NCI-H1092 (cell line): ENCODE measurements at regions not wholly inside any gene's neighbourhood (a gene's known extent, or its start where the extent isn't known, plus 50 kb on each side); places are given as distances from the start of the nearest gene placed in this dataset.
"Not testable (repeated sequence)": the region's sequence is repeated elsewhere in the genome, so short reads cannot be mapped to it uniquely, and the experiment has no call there.

Experiments used
- DNase-seq: peaks from one replicate; lab custom pipeline; 2025; lab: John Stamatoyannopoulos, UW

DNA sequence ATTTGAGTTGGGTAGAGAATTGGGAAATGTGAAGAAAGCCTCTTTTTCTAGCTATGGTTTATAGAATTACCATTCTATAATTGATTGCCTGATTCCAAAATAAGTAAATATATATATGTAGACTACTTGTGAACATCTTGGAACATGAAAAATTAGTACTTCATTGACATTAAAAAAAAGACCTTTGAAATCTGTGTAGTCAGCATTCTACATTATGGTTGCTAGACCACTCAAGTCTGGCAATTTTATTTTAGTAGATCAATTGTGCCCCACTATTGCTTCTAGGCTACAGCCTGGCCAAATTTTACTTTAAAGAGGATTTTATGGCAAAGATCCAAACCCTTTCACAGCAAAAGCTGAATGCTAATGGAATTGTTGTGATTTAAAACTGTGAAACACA, 279.8 kb downstream of the IKZF2 start:
- no peak for DNase-seq

DNA sequence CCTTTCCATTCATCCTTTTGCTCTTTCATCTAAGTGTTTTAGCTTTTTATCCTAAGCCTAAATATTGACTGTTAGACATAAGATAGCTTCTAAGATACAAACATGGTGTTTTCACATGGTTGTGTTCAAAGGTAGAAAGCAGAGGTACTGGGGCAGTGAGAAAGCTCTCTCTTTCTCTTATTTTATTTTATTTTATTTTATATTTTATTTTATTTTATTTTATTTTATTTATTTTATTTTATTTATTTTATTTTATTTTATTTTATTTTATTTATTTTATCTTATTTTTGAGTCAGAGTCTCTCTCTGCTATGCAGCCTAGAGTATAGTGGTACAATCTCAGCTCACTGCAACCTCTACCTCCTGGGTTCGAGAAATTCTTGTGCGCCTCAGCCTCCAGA, 287.2 kb downstream of the IKZF2 start:
- no peak for DNase-seq

DNA sequence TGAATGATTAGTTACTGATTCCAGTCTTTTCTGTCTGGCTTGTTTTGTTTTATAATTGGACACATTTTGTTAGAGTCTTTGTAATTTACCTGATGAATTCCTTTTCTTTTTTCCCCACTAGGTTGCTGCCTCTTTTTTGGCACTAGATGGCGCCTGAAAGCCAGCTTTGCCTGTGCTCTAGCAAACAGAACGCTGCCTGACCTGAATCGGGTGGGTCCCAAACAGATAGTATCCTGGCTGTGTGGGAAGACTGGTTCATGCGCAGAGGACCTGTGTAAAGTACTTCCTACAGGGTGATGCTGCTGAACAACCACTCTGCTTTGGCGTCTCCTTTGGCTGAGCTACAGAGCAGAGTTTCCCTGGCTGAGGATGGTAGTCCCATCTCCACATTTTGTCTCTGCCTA, 288.2 kb downstream of the IKZF2 start:
- DNase-seq = no peak

DNA sequence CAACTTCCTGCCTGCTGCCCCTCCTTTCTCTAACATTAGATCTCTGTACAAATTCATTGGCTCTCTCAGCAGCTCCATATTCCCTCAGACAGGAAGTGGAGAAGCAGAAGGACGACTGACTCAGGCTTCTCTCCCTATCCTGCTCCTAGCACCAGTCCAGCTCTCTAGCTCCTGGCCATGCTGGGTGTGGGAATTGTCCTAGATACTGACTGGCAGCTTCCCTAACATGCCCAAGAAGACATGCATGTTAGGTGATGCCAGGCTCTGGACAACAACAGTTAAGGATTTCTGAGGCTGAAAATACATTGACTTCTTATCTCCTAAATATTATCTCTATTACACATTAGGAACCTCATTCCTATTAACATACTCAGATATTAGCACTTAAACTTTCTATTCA, 292.9 kb downstream of the IKZF2 start:
- DNase-seq = no peak

DNA sequence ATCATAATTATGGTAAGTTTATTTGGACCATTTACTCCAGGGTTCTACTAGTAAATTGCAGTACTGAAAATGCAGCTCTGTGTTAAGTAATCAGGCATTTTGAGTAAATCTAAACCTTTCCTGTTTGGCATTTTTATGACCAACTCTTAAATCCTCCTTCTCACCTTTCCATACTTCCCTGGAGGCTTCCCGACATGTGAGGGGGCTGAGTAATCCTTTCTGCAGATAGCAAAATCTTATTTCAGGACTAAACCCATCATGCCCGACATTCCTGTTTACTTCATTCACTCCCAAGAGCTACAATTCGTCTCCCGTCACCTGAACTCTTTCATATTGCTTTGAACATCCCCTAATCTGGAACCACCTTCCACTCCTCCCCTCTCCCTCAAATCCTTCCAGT, 296.6 kb downstream of the IKZF2 start:
- no peak for DNase-seq

DNA sequence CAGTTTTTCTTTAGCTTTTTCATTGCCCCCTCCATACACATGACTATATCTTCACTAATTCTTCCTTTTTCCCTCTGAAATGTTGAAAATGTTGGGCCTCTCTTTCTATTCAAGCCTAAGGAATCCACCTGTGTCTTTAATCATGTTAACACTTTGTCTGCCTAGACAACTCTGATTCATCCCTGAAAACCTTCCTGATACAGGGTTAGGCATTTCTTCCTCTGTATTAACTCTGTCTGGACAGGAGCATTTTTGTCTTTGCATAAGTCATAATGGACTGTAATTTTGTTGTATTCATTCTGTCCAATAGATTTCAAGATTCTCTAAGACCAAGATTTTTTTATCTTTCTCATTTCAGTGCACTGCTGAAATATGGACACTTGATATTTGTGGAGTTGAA, 297.3 kb downstream of the IKZF2 start:
- no peak for DNase-seq

DNA sequence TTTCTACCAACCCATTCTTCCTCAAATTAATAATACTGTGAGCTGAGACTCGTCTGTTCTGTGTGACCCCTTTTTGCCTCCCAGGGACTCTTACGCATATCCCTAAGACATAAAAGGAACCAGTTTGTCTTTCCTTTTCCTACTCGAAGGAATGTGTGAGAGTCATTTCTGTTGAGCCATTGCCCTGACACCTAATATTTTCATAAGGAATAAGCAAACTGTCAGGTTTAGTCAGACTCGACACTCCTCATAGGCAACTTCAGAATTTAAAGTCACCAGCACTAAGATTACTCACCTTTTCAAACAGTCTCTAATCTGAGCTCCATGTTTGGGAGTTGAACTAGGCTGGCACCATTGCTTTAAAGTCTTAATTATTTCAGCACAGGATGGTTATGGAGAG, 305.5 kb downstream of the IKZF2 start:
- DNase-seq = no peak

DNA sequence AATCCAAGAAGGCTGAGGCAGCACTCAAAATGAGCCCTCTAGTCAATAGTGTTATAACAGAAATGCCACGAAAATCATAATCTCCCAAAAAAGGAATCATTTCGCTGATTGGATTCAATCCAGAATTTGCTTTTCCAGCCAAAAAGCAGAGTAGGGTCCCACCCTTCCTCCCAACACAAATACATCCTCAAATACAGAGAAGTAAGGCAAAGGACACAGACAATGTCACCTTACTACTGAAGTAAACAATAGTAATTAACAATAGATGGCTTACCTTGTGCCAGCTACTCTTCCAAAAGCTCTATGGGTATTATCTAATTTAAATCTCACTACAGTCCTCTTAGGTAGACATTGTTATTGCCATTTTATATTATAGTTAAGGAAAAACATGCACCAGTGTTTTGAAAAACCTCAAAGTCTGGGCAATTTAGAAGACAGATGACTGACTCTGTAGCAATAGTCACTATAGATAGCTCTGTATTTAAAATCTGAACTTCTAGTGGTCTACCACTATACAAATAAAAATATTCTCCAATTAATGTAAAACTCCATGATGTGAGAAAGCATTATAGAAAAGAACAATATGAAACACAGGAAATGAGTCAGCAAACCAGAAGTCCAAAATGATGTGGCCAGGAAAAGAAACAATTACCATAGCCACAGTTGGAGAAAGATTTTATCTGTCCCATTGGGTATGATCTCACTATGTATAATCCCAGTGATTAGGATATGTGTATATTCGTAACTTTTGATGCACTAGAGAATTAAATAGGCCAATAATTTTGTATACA, 305.0 kb upstream of the ERBB4 start:
- DNase-seq = no peak

DNA sequence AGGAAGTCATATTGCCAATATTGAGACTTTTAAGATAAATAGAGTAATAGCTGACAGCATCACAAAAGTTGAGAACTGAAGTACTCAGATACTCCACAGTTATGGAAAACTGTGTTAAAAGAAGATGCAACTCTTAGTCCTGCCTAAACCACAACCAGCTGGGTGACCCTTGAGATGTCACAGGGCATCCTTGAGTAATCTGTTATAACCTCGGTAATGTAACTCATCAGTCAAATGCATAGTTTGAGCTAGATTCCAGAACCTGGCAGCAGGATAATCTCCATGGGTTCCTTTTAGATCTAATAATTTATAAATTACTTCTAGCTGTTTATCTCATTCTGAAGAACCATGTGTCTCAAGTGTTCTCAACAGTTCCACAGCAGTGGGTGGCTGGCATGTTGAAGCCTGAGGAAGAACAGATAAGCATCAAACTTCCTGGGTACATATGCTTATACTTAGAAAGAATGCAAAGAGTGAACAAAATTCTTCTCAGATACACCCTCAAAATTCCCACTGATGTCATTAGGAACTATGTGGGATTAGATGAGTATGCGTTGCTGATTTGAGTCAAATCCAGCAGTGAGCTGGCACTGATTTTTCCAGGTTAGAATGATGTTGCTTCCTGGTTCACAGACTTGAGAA, 304.1 kb upstream of the ERBB4 start:
- DNase-seq = no peak

DNA sequence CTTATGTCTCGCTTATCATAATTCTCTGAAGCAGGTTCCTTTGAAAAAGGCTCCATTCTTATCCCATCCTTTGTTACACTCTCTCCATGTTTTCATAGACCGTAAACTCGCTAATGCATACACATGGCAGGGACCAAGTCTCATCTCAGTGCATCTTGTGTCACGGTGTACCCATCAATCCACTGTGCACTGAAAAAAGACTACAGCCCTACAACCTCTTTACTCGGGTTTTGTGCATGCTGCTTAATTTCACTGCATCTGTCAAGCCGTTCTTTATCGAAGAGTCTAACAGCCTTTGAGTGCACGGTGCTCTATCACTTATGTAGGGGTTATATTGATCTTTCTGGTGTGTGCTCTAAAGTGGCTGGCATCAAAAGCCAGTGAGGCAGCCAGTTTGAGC, 302.9 kb upstream of the ERBB4 start:
- no peak for DNase-seq

DNA sequence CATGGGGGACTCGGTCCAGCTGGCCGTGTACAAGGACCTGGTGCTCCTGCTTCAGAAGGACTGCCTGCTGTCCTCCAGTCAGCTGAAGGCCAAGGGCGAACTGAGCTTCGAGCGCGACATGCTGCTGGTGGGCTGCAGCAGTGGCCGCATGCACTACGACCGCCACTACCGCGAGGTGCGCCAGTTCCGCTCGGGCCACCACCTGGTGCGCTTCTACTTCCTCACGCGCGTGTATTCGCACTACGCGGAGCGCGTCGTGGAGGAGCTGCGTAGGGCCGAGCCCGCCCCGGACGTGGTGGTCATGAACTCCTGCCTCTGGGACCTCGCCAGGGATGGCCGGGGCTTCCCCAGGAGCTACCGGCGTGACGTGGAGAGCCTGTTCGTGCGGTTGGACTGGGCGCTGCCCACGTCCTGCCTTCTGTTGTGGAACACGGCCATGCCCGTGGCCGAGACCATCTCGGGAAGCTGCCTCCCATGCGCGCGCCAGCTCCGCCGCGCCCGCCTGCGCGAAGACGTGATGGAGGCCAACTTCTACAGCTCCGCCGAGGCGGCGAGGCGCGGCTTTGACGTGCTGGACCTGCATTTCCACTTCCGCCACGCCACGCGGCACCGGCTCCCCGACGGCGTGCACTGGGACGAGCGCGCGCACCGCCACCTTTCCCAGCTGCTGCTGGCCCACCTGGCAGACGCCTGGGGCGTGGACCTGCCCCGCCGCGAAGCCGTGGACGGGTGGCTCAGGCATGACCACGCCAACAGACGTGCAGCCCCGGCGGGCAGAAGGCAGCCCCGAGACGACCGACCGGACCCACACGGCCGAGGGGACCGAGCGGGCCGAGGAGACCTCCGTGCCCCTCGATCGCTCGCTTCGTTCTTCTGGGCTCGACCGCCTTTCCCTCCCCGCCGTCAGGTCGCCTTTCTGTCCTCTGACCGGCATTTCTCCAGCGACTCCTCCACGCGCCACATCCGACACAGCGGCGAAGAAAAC, 293.9 kb upstream of the ERBB4 start:
- DNase-seq = no peak

DNA sequence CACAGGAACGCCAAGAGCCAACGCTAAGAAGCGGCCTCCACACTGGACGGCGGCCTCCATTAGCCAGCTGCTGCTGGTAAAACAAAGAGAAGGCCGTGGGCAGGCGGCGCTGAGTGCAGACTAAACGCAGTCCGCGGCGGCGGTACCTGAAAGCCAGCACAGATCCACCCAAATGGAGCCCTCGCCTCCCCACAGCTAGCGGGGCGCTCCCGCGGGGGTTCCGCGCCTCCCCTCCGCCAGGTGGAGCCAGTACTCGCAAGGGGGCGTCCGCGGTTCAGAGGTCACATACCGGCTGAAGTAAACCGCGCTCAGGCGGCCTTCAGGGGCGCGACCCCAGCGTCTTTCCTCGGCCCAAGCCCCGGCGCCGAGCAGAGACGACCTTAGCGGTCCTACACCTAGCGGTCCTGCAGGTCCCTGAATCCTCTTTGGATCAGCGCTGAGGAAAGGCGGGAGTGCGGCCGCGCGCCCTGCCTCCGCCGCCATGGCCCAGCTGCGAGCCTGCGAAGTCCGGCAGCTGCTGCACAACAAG, 293.1 kb upstream of the ERBB4 start:
- no peak for DNase-seq

DNA sequence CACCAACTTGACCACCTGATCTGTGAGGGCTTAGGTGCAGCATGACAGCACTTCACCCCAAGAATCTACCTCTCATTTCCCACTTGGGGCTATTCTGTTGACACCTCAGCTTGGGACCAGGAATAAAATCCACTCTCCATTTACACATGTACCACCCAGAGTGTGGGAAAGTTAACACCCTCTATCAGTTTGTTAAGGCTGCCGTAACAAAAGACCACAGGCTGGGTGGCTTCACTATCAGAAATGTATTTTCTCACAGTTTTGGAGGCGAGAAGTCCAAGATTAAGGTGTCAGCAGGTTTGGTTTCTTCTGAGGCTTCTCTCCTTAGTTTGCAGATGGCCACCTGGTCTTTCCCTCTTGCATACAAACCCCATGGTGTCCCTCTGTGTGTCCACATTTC, 277.7 kb upstream of the ERBB4 start:
- DNase-seq = no peak

DNA sequence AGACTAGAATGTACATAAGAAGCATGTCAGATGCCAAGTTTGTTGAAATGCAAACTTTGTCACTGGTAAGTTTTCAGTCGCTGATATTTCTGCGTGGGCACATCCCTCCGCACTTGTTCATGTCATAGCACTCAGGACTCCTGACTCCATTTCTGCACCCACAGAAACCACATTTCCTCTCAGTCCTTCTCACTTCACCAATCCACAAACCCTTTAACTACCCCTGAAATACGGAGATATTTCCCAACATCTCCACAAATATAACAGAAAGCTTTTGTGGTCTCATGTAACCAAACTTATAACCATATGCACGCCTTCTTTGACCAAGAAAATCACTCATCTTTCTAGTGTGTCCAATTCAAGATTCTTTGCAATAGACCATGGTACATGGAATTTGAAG, 276.9 kb upstream of the ERBB4 start:
- no peak for DNase-seq

DNA sequence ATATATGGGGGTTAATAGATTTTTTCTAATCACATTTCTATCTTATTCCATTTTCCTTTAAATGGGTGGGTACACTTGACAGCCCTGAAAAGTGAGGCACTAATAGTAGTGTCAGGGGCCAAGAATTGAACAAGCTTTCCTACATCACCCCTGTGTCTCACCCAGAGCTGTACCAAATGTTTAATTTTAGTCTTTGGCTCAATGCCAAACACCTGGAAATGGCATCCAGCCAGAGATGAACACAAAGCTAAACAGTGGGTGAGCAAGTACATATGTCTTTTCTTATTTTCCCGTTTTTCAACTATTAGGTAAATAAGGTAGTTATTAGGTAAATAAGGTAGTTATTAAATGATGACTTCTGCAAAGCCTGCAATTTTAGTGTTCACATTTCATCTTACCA, 276.3 kb upstream of the ERBB4 start:
- DNase-seq = no peak

DNA sequence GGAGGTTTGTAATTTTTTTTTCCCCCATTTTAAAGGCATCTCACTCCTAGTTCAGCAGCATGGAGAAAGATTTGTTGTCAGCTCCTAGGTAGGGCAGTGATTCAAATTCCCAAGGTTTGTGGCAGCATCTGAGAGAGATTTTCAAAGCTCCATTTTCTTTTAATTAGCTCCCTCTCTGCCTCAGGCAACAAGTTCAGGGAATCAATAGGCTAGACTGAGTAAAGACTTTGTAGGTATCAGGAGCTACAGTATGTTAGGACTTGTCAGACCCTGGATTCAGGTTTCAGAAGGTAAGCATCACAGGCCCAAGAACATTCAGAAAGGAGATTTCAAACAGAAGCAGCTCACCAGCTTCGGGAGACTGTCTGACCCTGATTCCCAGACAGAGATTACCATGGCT, 273.3 kb upstream of the ERBB4 start:
- no peak for DNase-seq

DNA sequence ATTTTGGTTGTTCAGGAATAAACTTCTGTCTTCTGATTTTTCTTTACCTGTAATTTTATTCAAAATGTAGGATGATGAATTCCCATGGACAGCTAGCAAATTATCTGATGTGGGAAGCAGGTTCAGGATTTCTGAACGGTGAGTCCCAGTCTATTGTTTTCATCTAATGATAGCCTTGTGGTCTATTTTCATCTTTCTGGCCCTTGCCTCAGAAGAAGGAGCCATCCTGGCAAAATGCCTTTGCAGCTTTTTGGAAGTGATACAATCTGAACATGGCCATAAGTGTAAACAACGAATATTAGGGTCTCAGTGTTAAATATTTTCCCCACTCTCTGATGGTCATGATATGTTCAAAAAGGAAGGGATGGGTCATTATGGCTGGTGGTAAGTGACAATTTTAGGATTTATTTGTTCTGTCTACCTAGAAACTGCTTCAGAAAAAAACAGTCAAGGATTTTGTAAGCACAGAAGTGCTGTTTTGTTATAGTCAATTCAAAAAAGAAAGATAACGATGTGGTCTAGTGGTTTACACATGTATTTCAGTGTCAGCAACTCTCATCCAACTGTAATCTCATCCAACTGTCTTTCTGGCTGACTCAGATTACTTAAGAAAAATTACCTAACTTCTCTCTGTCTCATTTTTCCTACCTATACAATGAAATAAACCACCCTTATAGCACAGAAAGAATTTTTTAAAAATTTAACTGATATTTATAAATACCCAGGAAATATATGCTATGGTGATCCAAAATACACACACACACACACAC, 272.6 kb upstream of the ERBB4 start:
- no peak for DNase-seq

DNA sequence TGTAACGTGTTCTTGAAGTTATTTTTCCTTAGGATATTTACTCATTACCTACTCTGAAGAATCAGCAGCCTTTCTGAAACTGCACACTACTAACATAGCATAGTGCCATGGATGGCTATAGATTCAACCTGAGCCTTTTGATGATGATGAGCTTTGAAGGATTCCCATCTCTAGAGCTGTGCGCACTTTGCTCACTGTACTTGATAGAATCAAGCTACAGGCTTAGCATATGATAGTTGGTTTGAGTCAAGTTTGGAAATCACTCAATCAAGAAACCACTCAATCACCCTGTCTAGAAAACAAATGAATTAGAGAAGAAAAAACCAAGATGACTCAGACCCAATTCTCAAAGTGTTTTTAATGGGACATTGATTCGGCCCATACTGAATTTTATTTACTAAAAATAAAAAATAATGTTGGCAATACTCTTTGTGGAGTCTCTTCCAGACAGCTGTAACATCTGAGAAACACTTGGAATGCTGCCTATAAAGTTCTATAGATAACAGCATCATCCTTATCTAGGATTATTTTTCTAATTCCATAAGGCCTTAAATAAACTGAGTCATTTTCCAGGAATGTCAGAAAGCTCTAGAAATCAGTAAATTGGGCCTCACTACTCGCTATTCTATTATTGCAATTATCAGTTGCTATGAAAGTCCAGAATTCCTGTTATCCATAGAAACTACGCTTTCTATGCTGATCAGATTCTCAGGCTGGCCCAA, 259.0 kb upstream of the ERBB4 start:
- DNase-seq = no peak

DNA sequence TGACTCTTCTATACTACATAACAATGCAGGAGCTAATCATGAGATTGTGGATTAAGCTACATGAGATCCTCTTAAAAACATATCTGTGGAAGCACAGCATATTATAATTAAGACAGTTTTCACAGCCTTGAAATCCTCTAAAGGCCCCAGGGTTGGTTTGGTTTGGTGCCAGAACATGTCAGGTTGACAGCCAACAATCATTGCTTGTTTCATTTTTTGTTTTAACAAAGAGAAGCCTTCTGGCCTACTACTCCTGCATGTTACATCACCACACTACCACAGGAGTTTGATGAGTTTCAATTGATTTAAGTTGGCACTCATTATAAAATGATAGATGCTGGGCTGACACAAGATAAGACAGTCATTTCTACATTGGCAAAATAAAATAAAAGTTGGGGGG, 255.9 kb upstream of the ERBB4 start:
- DNase-seq = no peak

DNA sequence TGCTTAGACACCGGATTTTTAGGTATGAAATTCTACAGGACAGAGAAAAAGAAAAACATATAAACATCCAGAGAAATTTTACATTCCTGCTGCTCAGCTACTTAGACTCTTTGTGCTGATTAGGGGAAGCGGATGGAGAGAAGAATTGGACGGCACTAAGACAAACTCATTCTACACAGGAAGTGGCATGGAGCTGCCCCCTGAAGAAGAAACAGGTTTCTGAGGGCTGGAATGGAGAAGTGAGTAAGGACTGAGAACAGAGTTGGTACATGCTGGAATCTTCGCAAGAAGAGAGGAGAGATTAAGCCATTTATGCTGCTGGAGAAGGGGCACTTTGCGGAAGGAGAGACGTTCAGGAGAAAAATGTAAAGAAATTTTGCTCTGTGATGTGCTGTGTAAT, 253.0 kb upstream of the ERBB4 start:
- no peak for DNase-seq

DNA sequence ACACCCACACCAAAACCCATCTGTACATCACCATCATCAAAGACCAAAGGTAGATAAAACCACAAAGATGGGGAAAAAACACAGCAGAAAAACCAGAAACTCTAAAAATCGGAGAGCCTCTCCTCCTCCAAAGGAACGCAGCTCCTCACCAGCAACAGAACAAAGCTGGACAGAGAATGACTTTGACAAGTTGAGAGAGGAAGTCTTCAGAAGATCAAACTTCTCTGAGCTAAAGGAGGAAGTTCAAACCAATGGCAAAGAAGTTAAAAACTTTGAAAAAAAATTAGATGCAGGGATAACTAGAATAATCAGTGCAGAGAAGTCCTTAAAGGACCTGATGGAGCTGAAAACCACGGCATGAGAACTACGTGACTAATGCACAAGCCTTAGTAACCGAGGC, 247.5 kb upstream of the ERBB4 start:
- not testable (repeated sequence) for DNase-seq
